HG03342 (cell line): ENCODE measurements at regions not wholly inside any gene's neighbourhood (a gene's known extent, or its start where the extent isn't known, plus 50 kb on each side); places are given as distances from the start of the nearest gene placed in this dataset.
"Not testable (repeated sequence)": the region's sequence is repeated elsewhere in the genome, so short reads cannot be mapped to it uniquely, and the experiment has no call there.

Experiments
- ATAC-seq: cut with Tn5 transposase; IDR thresholded peaks from one replicate; pipeline ENCODE4 v1.9.1; 2021; ENCODE audit warnings: mild to moderate bottlenecking, moderate library complexity; ENCODE audit not compliant: unreplicated experiment

DNA sequence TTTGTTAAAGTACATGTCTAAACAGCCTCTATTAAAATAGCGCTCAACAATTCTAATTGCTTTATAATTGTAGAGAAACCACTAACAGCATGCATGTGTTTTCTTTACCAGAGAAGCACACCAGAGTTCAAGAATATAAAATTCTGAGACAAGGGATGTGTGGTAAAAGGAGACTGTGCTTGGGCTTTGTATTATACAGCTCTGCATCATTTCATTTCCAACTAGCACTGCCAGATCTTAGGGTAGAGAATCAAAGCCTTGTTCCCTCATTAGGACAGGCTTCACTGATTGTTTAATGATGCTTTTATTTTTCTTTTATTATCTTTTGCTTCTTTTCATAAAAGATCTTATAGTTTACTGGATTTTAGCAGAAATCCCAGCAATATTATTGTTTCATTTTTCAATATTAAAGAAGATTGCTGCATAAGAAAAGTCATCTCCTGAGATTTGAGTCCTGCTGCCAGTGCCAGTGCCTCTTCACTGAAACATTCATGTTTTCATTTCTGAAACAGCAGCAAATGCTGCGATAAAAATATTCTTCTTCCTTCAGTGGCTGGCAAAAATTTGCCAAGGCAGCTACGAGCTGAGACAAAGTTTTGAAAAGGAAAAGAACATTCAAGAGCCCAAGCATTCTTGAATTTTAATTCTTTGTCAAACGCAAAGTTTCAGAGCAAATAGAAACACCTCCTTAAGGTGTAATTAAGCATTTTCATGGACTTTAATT, 491.0 kb upstream of the PIK3R1 start:
- no peak for ATAC-seq

DNA sequence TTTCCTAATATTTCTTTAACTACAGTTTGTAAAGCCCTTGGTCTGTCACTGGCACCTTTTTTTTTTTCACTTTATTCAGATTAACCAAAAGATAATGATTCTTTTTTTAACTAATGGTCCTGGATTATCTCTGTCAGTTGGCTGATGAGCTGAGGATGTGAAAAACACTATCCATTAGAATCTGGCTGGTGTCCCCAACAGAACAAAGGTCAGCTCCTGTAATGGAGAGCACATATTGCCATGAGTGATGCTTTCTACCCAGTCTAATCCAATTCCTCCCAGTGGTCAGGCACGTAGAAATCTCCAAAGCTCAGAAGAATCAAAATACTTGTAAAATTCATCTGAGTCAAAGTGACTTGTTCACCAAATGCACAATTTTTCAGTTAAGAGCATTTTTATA, 491.7 kb upstream of the PIK3R1 start:
- ATAC-seq: no peak

DNA sequence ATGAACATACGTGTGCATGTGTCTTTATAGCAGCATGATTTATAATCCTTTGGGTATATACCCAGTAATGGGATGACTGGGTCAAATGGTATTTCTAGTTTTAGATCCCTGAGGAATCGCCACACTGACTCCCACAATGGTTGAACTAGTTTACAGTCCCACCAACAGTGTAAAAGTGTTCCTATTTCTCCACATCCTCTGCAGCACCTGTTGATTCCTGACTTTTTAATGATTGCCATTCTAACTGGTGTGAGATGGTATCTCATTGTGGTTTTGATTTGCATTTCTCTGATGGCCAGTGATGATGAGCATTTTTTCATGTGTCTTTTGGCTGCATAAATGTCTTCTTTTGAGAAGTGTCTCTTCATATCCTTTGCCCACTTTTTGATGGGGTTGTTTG, 493.0 kb upstream of the PIK3R1 start:
- not testable (repeated sequence) for ATAC-seq

DNA sequence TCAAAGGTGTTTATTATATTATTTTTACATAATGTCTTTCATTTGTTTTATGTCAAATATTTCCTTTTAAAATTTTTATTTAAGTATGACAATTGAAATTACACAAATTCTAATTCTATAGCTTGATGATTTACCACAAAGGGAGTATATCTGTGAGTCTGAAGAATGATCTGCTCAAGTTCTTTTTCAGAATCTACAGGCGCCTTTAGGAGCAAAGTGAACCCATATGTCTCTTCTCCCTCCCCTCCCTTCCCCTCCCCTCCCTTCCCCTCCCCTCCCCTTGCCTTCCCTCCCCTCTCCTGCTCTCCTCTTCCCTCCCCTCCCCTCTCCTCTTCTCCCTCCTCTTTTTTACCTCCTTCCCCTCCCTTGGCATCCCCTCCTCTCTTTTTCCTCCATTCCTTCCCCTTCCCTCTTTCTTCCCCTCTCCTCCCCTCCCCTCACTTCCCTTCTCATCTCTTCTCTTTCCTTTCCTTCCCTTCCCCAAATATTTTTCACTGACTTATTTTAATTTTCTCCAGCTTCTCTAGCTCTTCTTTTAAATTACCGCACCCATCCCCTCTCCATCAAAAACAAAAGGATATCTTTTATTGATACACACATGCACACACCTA, 495.3 kb upstream of the PIK3R1 start:
- no peak for ATAC-seq

DNA sequence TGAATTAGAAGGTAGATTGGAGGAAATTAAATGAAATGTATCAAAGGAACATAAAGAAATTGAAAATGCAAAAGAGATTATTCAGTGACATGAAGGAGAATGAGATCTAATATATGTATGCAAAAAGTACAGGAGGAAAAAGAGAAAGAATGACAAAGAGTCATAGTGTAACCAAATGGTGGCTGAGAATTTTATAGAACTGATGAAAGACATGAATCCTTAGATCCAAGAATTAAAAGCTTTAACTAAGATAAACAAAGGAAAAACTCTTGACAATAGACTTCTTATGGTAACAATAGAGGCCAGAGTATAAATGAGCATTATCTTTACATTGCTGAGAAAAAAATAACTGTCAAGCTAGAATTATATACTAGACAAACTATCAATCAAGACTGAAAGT, 505.4 kb upstream of the CD180 start:
- ATAC-seq: no peak

DNA sequence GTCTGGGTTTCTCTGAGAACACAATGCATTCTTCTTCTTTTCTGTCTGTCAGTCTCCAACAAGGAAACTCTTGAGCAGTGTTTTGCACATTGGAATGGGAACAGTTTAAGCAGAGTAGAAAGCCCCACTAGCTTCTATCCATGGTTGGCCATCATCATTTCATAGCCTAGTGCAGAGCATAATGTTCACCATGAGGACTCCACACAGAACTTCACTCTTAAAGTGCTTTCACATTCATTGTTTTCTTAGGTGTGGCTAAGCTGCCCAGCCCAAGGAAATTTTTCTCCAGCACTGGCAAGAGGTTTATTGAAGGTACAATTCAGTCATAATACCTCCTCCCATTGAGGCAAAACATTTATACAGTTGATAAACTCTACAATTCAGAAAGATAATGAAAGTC, 503.0 kb upstream of the CD180 start:
- no peak for ATAC-seq

DNA sequence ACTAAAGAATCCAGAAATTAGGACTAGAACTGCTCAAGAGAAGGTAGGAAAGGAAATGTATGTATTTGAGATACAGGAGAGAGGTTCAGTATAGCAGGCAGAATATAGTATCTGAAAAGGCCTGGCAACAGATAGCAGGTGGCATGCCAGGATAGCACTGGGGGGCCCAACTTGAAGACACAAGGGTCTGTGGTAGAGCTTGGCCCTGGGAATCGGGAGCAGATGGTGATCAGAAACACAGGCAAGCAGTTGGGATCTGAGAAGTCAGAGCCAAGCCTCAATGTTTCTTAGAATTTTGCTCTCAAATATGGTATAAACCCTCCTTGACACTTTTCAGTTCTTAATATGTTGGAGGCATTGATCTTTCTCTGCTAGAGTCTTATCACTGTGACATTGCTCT, 499.8 kb upstream of the CD180 start:
- ATAC-seq: no peak

DNA sequence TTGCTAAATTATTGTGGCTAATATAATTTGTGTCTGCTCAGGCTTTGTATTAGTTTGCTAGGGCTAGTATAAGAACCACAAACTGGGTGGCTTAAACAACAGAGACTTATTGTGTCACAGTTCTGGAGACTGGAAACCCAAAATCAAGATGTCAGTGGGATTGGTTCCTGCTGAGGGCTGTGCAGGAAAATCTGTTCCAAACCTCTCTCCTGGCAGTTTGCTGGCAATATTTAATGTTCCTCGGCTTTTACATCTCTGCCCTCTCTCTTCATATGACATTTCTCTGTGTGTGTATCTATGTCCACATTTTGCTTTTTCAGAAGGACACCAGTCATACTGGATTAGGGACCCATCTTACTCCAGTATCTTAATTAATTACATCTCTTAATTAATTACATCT, 498.8 kb upstream of the CD180 start:
- ATAC-seq: no peak

DNA sequence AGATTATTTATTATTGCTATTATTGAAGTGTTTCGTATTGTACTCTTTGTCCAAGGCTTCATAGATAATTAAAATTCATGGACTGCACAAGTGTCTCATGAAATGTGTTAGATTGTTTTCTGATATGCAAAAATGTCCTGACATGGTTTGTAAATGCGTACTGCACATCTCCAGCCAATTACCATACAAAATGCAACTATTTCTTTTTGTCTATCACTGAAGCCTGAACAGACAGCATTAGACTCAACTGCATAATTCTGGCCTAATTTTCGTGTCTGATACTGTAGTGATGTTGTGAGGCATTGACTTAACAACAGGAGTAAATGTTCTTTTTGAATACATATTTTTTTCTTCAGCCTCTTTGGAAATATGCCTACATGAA, 498.2 kb upstream of the CD180 start:
- no peak for ATAC-seq

DNA sequence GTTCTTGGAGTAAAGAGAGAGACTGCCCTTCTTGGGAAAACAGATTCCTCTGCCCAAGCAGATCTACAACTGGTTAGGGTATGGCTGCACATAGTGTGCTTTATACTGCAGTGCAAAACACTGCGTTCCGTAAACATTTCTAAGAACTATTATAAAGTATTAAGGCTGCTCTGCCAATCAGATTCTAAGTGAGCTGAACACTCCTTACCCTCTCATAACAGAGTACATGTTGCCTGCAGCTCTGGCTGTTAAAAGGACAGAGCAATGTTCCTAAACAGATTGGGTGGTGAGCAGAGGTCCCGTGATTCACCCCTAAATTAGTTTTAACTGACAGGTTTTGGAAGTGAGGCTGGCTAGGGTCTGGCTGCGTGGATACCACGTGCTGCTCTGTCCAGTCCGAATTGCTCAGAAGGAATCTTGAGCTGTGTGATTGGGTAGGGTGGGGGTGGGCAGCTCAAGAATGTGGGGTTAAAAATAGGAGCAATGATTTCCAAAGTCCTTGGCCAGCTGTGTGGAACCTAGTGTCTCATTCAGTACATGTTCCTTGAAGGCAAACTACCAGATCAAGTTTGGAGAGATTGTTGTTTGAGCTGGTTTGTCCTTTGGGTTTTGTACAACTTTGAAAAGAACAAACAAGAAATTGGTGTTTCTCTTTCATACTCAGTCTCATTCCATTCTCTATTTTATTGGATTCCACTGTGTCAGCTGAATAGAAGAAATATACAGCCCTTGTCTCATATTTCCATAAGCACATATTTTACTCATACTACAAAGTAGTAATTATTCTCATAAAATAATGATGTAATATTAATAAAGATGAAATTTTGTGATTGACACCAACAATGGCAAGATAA, 497.6 kb upstream of the CD180 start:
- ATAC-seq: no peak

DNA sequence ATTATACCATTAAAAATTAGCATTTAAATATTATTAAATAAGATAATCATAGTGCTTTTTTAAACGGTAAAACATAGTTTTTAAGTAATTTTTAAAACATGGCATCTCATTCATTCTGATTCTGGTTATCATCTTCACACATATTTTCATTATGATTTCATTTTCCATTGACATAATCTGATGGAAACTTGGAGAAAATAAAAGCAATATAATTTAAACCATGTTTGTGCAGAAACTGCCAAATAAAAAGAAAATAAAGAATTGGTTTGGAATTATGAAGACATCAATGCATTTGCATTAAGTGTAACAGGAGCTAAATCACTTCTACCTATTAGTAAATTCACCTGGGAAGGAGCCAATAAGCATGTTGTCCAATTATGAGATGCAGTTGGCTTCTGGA, 490.1 kb upstream of the CD180 start:
- no peak for ATAC-seq

DNA sequence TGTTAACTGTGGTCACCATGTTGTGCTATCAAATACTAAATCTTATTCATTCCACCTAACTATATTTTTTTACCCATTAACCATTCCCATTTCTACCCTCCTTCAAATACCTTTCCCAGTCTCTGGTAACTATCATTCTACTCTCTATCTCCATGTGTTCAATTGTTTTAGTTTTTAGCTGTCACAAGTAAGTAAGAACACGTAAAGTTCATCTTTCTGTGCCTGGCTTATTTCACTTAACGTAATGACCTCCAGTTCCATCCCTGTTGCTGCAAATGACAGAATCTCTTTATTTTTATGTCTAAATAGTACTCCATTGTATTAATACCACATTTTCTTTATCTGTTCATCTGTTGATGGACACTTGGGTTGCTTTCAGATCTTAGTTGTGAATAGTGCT, 485.1 kb upstream of the CD180 start:
- no peak for ATAC-seq

DNA sequence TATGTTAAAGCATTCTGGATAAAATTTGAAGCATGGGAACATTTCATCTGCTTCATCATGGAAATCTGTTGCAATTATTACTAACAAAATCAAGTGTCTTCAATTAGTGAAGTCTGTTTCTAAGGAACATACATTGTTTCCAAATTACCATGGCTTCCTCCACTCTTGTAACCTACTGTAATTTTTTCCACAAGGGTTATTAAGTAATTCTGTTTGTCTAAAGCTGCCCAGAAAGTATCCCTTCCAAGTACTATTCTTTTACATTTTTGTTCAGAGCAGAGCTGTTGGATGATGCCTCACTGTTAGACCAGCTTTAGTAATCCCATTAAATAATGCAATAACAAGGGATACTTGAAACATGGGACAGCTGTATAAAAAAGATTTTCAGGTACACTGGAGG, 483.5 kb upstream of the CD180 start:
- ATAC-seq: no peak

DNA sequence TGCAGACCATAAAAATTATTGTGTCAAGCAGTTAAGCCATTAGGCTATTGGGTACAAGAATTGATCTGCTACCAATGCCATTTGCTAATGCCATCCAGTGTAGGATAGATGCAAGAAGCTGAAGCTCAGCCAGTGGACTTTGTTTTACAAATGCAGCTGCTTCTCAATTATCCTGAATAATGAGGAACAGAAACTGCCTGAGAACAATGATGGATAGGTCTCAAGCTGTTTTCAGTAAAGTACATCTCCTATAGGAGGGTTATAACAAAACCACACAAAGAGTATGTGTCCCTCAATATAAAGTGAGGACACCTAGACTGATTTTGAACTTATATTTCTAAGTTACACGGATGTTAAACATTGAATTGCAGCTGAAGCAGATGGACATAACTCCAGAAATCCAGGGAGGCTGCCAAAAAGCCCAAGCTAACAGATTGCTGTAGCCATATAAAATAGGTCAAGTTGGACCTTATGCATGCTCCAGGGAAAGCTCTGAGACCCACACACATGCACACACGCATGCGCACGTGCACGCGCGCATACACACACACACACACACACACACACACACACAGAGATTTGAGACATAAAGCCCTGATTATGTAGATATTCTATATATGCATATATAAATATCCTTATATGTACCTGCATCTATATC, 482.7 kb upstream of the CD180 start:
- no peak for ATAC-seq

DNA sequence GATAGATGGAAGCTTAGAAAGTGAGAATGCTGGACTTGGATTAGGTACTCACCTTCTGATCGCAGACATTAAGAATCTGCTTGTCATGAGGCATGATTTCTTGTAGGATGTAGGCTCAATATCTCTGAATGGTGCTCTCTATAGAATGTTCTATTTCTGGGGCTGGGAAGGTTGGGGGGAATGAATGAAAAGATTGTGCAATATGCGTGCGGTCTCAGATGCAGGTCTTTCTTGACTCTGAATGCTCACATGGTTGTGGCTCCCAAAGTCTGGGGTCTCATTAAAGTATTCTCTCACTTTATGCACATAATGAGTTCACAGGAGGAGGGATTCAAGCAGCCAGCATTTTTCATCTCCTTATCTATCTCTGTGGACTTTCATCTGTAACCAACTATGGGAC, 482.0 kb upstream of the CD180 start:
- no peak for ATAC-seq

DNA sequence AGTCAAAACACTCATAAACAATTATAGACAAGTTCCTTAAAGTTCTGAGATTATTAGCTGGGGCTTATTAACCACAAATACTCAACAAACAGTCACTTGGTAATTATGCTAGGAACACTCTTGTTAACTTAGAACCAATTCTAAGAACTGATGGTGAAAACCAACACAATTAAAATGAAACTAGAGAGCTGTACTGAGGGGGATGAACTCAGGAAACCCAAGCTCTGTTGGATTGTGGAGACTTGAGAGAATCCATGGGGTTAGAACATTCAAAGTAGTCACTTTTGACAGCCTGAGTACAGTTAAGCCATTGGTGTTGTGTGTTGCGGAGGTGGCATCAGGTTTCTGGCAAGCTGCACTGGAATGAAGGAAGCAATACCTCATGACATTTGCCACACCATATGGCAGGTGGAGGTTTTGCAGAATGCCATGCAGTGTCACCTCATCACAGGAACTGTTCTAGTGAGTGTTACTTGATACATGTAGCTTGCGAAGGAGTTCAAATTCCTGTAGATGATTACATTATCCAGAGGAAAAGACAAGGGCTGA, 480.9 kb upstream of the CD180 start:
- no peak for ATAC-seq

DNA sequence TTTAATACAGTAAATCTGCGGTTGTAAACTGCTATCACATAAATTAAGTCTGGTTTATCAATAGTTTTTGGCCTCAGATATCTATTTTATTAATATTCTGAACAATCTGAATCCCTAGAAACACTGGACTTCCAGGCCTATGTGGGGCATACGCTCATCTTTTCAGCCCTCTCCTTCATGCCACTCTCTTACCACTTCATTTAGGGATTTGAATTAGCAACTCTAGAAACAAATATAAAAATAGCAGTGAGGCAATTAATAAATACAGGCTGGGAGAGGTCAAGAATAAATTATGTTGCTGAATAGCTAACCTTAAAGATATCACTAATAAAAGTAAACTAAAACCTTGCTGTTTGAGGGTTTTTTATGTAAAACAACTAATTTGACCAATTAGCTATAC, 480.3 kb upstream of the CD180 start:
- no peak for ATAC-seq

DNA sequence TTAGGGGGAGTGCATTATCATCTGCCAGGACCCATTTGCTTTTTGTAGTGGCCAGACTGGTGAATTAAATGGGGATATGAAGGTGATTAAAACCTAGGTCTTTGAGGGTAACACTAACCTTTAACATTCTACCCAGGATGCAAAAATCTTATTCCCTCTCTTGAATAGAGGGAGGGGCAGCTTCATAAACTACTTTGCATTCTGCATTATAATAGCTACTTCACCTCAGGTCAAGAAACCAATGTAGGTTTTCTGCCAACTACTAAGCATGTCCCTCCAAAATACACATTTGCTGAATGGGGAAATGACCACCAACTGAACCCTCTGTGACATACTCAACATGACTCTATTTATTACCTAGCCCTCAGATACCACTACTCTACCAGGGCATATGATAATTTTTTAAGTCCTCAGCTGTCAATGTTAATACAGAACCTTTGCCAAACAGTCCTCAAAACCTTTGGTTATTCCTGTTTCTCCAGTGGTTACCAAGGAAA, 477.6 kb upstream of the CD180 start:
- no peak for ATAC-seq

DNA sequence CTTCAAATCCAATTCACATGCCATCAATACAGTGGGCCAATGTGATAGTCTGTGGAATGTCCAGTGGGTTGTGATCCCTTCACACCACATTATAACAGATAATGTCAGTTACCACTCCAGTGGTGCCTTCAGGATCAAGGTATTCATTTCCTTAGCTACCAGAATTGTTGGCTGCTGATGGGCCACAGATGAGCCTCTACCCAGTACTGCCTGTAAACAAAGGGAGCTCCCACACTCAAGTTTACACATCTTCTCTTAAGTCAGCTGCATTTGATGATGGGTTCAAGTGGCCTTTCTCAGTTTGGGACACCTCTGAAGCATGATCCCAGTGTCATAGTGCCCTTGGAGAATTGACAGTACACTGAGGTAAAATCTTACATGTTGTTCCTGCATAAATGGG, 477.0 kb upstream of the CD180 start:
- ATAC-seq: no peak

DNA sequence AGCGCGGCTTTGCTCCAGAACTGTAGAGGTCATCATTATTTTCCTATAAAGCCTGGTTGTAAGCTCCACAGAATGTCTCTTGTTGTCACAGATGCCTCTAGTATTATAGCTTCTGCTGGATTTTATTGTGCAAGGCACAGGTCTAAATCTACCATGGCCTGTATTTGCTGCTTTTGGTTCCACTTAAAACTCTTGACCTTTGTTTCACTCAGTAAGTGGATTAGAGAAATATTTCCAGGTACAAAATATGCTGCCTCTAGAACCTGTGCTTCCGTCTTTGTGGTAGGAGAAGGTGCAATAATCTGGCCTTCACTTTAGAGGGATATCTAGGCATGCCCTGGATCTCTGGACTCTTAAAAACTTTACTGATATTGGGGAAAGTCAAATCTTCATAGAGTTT, 476.6 kb upstream of the CD180 start:
- no peak for ATAC-seq

DNA sequence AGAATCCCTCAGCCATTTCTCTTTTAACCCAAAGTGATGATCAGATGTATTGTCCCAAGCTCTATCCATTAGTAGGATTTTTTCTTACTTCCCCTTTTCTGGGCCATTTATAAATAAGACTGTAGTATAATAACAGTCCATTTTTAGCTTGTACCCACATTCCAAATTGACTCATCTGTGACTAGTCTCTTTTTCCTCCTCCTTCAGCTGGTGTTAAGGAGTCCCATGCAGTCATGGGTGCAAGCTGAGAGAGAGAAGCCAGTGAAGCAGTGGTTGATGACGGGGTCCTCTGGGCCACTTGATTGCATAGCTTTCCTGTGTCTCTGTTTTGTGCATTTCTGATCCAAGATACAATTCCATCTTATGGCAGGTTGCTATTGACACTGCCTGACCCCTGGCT, 476.0 kb upstream of the CD180 start:
- no peak for ATAC-seq
